ENCODE measurements at regions not wholly inside any gene's neighbourhood (a gene's known extent, or its start where the extent isn't known, plus 50 kb on each side); places are given as distances from the start of the nearest gene placed in this dataset.

- TF ChIP-seq CTCF (conservative IDR thresholded peaks at IDR 0.05; ENCODE audit: low read depth, low read length), result no peak
- TF ChIP-seq EZH2 (IDR thresholded peaks at IDR 0.05; ENCODE audit: low read length, unreplicated experiment), result no peak
- no peak for TF ChIP-seq EZH2phosphoT487 (IDR thresholded peaks at IDR 0.05; ENCODE audit: borderline replicate concordance, low read length)
Measured at GRCh38 chr4:57633212-57633859, 523.2 kb upstream of the IGFBP7 start.

All from PC-3 (cell line).